ENCODE measurements at regions not wholly inside any gene's neighbourhood (a gene's known extent, or its start where the extent isn't known, plus 50 kb on each side); places are given as distances from the start of the nearest gene placed in this dataset.

GRCh38 chr1:88284666-88285366 is 399.3 kb upstream of the PKN2 start:
- no peak overlapping the region for H3K18ac ChIP-seq (ENCODE audit: low read length)
- no peak overlapping the region for H2AFZ ChIP-seq (ENCODE audit: low read length)
- H3K36me3 ChIP-seq (replicated peaks in 1 of 2; ENCODE audit: control insufficient read depth in 2 of 2, insufficient read depth in 2 of 2, low read length in 2 of 2), result no peaks in the 10 kb centered on the region
- DNase-seq (ENCODE audit: low spot score), result no peak
- H3K79me1 ChIP-seq (ENCODE audit: low read depth, low read length), result no peaks in the 10 kb centered on the region
- H3K27ac ChIP-seq (replicated peaks; ENCODE audit: low read length), result no peak overlapping the region
- H3K4me3 ChIP-seq (ENCODE audit: low read length in 2 of 2), result no peak overlapping the region
- H2BK12ac ChIP-seq (ENCODE audit: low read length), result no peak overlapping the region
- H4K91ac ChIP-seq (ENCODE audit: low read depth, low read length, poor library complexity), result no peak overlapping the region
- no peak overlapping the region for H4K8ac ChIP-seq (ENCODE audit: low read depth, low read length)
- no peak overlapping the region for H2BK5ac ChIP-seq (ENCODE audit: low read length)
- H3K14ac ChIP-seq (ENCODE audit: low read length), result no peak overlapping the region
- no peaks in the 10 kb centered on the region for H3K4me1 ChIP-seq (ENCODE audit: control insufficient read depth in 2 of 2, insufficient read depth in 1 of 2, low read depth in 1 of 2, low read length in 2 of 2)
- no peak overlapping the region for H2AK5ac ChIP-seq (ENCODE audit: low read depth, low read length)
- no CpG with 5 or more reads among the region's 4 CpGs for WGBS, 2 donors (ENCODE audit: extremely low coverage in 2 of 2, insufficient read length in 2 of 2, insufficient replicate concordance in 1 of 2)
- no peak overlapping the region for H2BK120ac ChIP-seq (ENCODE audit: low read depth, low read length)
- no peak overlapping the region for H3K4me2 ChIP-seq (ENCODE audit: insufficient read depth, low read length, poor library complexity, severe bottlenecking)
- H3K27me3 ChIP-seq (ENCODE audit: control insufficient read depth in 3 of 3, insufficient read depth in 3 of 3, low read depth in 1 of 3, low read length in 3 of 3), result no peaks in the 10 kb centered on the region
- no peaks in the 10 kb centered on the region for H3K9me3 ChIP-seq (replicated peaks in 1 of 2; ENCODE audit: control insufficient read depth in 2 of 2, insufficient read depth in 1 of 2, low read depth in 1 of 2, low read length in 2 of 2)
- H3K4ac ChIP-seq (ENCODE audit: low read length), result no peak overlapping the region
- no peak overlapping the region for H2BK15ac ChIP-seq (ENCODE audit: low read length)
- H3K9ac ChIP-seq (ENCODE audit: low read depth, low read length, poor library complexity), result no peak overlapping the region
- no peak overlapping the region for H3K23ac ChIP-seq (ENCODE audit: low read depth, low read length, poor library complexity)

GRCh38 chr1:88286716-88287115 is 397.4 kb upstream of the PKN2 start:
- Histone ChIP-seq H3K14ac (ENCODE audit: low read length) (no peak overlapping the region), H3K27ac (replicated peaks; ENCODE audit: low read length) (no peak overlapping the region), H2AK5ac (ENCODE audit: low read depth, low read length) (no peak overlapping the region), H2BK12ac (ENCODE audit: low read length) (no peak overlapping the region), H3K9me3 (replicated peaks in 1 of 2; ENCODE audit: control insufficient read depth in 2 of 2, insufficient read depth in 1 of 2, low read depth in 1 of 2, low read length in 2 of 2) (no peaks in the 10 kb centered on the region), H3K36me3 (replicated peaks in 1 of 2; ENCODE audit: control insufficient read depth in 2 of 2, insufficient read depth in 2 of 2, low read length in 2 of 2) (no peaks in the 10 kb centered on the region), H3K18ac (ENCODE audit: low read length) (no peak overlapping the region), H3K4me1 (ENCODE audit: control insufficient read depth in 2 of 2, insufficient read depth in 1 of 2, low read depth in 1 of 2, low read length in 2 of 2) (no peaks in the 10 kb centered on the region), H3K4me2 (ENCODE audit: insufficient read depth, low read length, poor library complexity, severe bottlenecking) (no peak overlapping the region), H3K79me1 (ENCODE audit: low read depth, low read length) (no peaks in the 10 kb centered on the region), H2BK5ac (ENCODE audit: low read length) (no peak overlapping the region), H3K4me3 (ENCODE audit: low read length in 2 of 2) (no peak overlapping the region), H3K27me3 (ENCODE audit: control insufficient read depth in 3 of 3, insufficient read depth in 3 of 3, low read depth in 1 of 3, low read length in 3 of 3) (no peaks in the 10 kb centered on the region), H2BK120ac (ENCODE audit: low read depth, low read length) (no peak overlapping the region), H2AFZ (ENCODE audit: low read length) (no peak overlapping the region), H3K9ac (ENCODE audit: low read depth, low read length, poor library complexity) (no peak overlapping the region), H2BK15ac (ENCODE audit: low read length) (no peak overlapping the region), H3K23ac (ENCODE audit: low read depth, low read length, poor library complexity) (no peak overlapping the region), H3K4ac (ENCODE audit: low read length) (no peak overlapping the region), H4K91ac (ENCODE audit: low read depth, low read length, poor library complexity) (no peak overlapping the region), H4K8ac (ENCODE audit: low read depth, low read length) (no peak overlapping the region)
- DNase-seq (ENCODE audit: low spot score), result no peak
- no CpG with 5 or more reads among the region's 1 CpG for WGBS, 2 donors (ENCODE audit: extremely low coverage in 2 of 2, insufficient read length in 2 of 2, insufficient replicate concordance in 1 of 2)

- H2AFZ ChIP-seq (ENCODE audit: low read length), result no peak overlapping the region
- no peaks in the 10 kb centered on the region for H3K9me3 ChIP-seq (replicated peaks in 1 of 2; ENCODE audit: control insufficient read depth in 2 of 2, insufficient read depth in 1 of 2, low read depth in 1 of 2, low read length in 2 of 2)
- no peak overlapping the region for H3K9ac ChIP-seq (ENCODE audit: low read depth, low read length, poor library complexity)
- no peak overlapping the region for H4K91ac ChIP-seq (ENCODE audit: low read depth, low read length, poor library complexity)
- no peak overlapping the region for H3K4me3 ChIP-seq (ENCODE audit: low read length in 2 of 2)
- H3K4me2 ChIP-seq (ENCODE audit: insufficient read depth, low read length, poor library complexity, severe bottlenecking), result no peak overlapping the region
- no peak overlapping the region for H4K8ac ChIP-seq (ENCODE audit: low read depth, low read length)
- H2BK15ac ChIP-seq (ENCODE audit: low read length), result no peak overlapping the region
- H3K36me3 ChIP-seq (replicated peaks in 1 of 2; ENCODE audit: control insufficient read depth in 2 of 2, insufficient read depth in 2 of 2, low read length in 2 of 2), result no peaks in the 10 kb centered on the region
- H3K27ac ChIP-seq (replicated peaks; ENCODE audit: low read length), result no peak overlapping the region
- no peak overlapping the region for H2BK12ac ChIP-seq (ENCODE audit: low read length)
- H3K14ac ChIP-seq (ENCODE audit: low read length), result no peak overlapping the region
- no CpG with 5 or more reads among the region's 2 CpGs for WGBS, 2 donors (ENCODE audit: extremely low coverage in 2 of 2, insufficient read length in 2 of 2, insufficient replicate concordance in 1 of 2)
- no peak overlapping the region for H3K23ac ChIP-seq (ENCODE audit: low read depth, low read length, poor library complexity)
- no peak overlapping the region for H2BK120ac ChIP-seq (ENCODE audit: low read depth, low read length)
- H2AK5ac ChIP-seq (ENCODE audit: low read depth, low read length), result no peak overlapping the region
- no peak for DNase-seq (ENCODE audit: low spot score)
- no peaks in the 10 kb centered on the region for H3K79me1 ChIP-seq (ENCODE audit: low read depth, low read length)
- H2BK5ac ChIP-seq (ENCODE audit: low read length), result no peak overlapping the region
- peaks cover 0 to 7% of the 10 kb centered on the region in 2 donors for H3K4me1 ChIP-seq (ENCODE audit: control insufficient read depth in 2 of 2, insufficient read depth in 1 of 2, low read depth in 1 of 2, low read length in 2 of 2)
- H3K4ac ChIP-seq (ENCODE audit: low read length), result no peak overlapping the region
- H3K27me3 ChIP-seq (ENCODE audit: control insufficient read depth in 3 of 3, insufficient read depth in 3 of 3, low read depth in 1 of 3, low read length in 3 of 3), result no peaks in the 10 kb centered on the region
- H3K18ac ChIP-seq (ENCODE audit: low read length), result no peak overlapping the region
Observed at GRCh38 chr1:88288571-88288970, 395.5 kb upstream of the PKN2 start.

GRCh38 chr1:88289401-88290102 is 394.5 kb upstream of the PKN2 start:
- no CpG with 5 or more reads among the region's 2 CpGs for WGBS, 2 donors (ENCODE audit: extremely low coverage in 2 of 2, insufficient read length in 2 of 2, insufficient replicate concordance in 1 of 2)
- Histone ChIP-seq H3K4me1 (ENCODE audit: control insufficient read depth in 2 of 2, insufficient read depth in 1 of 2, low read depth in 1 of 2, low read length in 2 of 2) (peaks cover 0 to 7% of the 10 kb centered on the region in 2 donors), H3K23ac (ENCODE audit: low read depth, low read length, poor library complexity) (no peak overlapping the region), H3K18ac (ENCODE audit: low read length) (no peak overlapping the region), H2AFZ (ENCODE audit: low read length) (no peak overlapping the region), H3K4me2 (ENCODE audit: insufficient read depth, low read length, poor library complexity, severe bottlenecking) (no peak overlapping the region), H3K4me3 (ENCODE audit: low read length in 2 of 2) (no peak overlapping the region), H3K27me3 (ENCODE audit: control insufficient read depth in 3 of 3, insufficient read depth in 3 of 3, low read depth in 1 of 3, low read length in 3 of 3) (no peaks in the 10 kb centered on the region), H3K36me3 (replicated peaks in 1 of 2; ENCODE audit: control insufficient read depth in 2 of 2, insufficient read depth in 2 of 2, low read length in 2 of 2) (no peaks in the 10 kb centered on the region), H3K9me3 (replicated peaks in 1 of 2; ENCODE audit: control insufficient read depth in 2 of 2, insufficient read depth in 1 of 2, low read depth in 1 of 2, low read length in 2 of 2) (no peaks in the 10 kb centered on the region), H3K4ac (ENCODE audit: low read length) (no peak overlapping the region), H2BK15ac (ENCODE audit: low read length) (no peak overlapping the region), H3K27ac (replicated peaks; ENCODE audit: low read length) (no peak overlapping the region), H2BK5ac (ENCODE audit: low read length) (no peak overlapping the region), H3K14ac (ENCODE audit: low read length) (no peak overlapping the region), H3K79me1 (ENCODE audit: low read depth, low read length) (no peaks in the 10 kb centered on the region), H4K8ac (ENCODE audit: low read depth, low read length) (no peak overlapping the region), H4K91ac (ENCODE audit: low read depth, low read length, poor library complexity) (no peak overlapping the region), H2AK5ac (ENCODE audit: low read depth, low read length) (no peak overlapping the region), H2BK12ac (ENCODE audit: low read length) (no peak overlapping the region), H2BK120ac (ENCODE audit: low read depth, low read length) (no peak overlapping the region), H3K9ac (ENCODE audit: low read depth, low read length, poor library complexity) (no peak overlapping the region)
- no peak for DNase-seq (ENCODE audit: low spot score)
